ENCODE measurements at regions not wholly inside any gene's neighbourhood (a gene's known extent, or its start where the extent isn't known, plus 50 kb on each side); places are given as distances from the start of the nearest gene placed in this dataset.

GRCh38 chr1:199460933-199461332 is 566.6 kb upstream of the NR5A2 start:
- H3K27me3 Mint-ChIP-seq: peaks cover 4 to 8% of the 10 kb centered on the region in 2 donors
- H3K4me1 ChIP-seq (ENCODE audit: control insufficient read depth in 1 of 2, extremely low read depth in 1 of 2, insufficient read depth in 2 of 2, low read length in 2 of 2): no peaks in the 10 kb centered on the region
- H3K36me3 Mint-ChIP-seq: no peaks in the 10 kb centered on the region
- no peak overlapping the region for H3K27ac ChIP-seq (ENCODE audit: low read length)
- no peaks in the 10 kb centered on the region for H3K4me1 Mint-ChIP-seq
- ATAC-seq (replicated peaks in 1 of 4): no peak
- POLR2A ChIA-PET: no interaction called here
- no peak for DNase-seq
- H3K4me3 ChIP-seq (ENCODE audit: control insufficient read depth in 1 of 2, extremely low read depth in 1 of 2, low read length in 1 of 2): no peak overlapping the region
- H3K9me3 Mint-ChIP-seq: peaks cover 8 to 10% (median 10%) of the 10 kb centered on the region in 3 donors
- WGBS (ENCODE audit: insufficient coverage): no CpG with 5 or more reads among the region's 3 CpGs
- no peak overlapping the region for H3K27ac Mint-ChIP-seq
- no peaks in the 10 kb centered on the region for H3K36me3 ChIP-seq (ENCODE audit: control insufficient read depth in 2 of 2, extremely low read depth in 1 of 2, insufficient read depth in 1 of 2, low read length in 1 of 2)
- no peaks in the 10 kb centered on the region for H3K9me3 ChIP-seq
- no peak overlapping the region for H3K4me3 Mint-ChIP-seq
- H3K27me3 ChIP-seq (replicated peaks in 1 of 2; ENCODE audit: control insufficient read depth in 2 of 2, extremely low read depth in 1 of 2, insufficient read depth in 2 of 2, low read length in 1 of 2): no peaks in the 10 kb centered on the region
- CTCF ChIA-PET: no interaction called here

GRCh38 chr1:199463521-199464127 is 563.9 kb upstream of the NR5A2 start:
- H3K4me3 ChIP-seq (ENCODE audit: control insufficient read depth in 1 of 2, extremely low read depth in 1 of 2, low read length in 1 of 2): no peak overlapping the region
- H3K4me1 ChIP-seq (ENCODE audit: control insufficient read depth in 1 of 2, extremely low read depth in 1 of 2, insufficient read depth in 2 of 2, low read length in 2 of 2): no peaks in the 10 kb centered on the region
- H3K27ac ChIP-seq (ENCODE audit: low read length): no peak overlapping the region
- H3K4me3 Mint-ChIP-seq: no peak overlapping the region
- WGBS (ENCODE audit: insufficient coverage): 82% methylated on average over 1 of the region's 1 CpG
- POLR2A ChIA-PET: no interaction called here
- ATAC-seq (replicated peaks in 1 of 4) (no peak), DNase-seq (peak in 1 of 35 experiments; percentile 16)
- H3K27me3 Mint-ChIP-seq: peaks cover 0 to 8% of the 10 kb centered on the region in 2 donors
- no peaks in the 10 kb centered on the region for H3K9me3 ChIP-seq
- peaks cover 8 to 10% (median 10%) of the 10 kb centered on the region in 3 donors for H3K9me3 Mint-ChIP-seq
- no peaks in the 10 kb centered on the region for H3K27me3 ChIP-seq (replicated peaks in 1 of 2; ENCODE audit: control insufficient read depth in 2 of 2, extremely low read depth in 1 of 2, insufficient read depth in 2 of 2, low read length in 1 of 2)
- no peak overlapping the region for H3K27ac Mint-ChIP-seq
- CTCF ChIA-PET: interaction anchor here in 1 of 2 donors (0.7 to 0.8 kb wide), 3 partner anchors 85 to 1614 kb away, joined by 3 read pairs; no protein-coding TSS in a partner anchor
- no peaks in the 10 kb centered on the region for H3K4me1 Mint-ChIP-seq
- no peaks in the 10 kb centered on the region for H3K36me3 Mint-ChIP-seq
- no peaks in the 10 kb centered on the region for H3K36me3 ChIP-seq (ENCODE audit: control insufficient read depth in 2 of 2, extremely low read depth in 1 of 2, insufficient read depth in 1 of 2, low read length in 1 of 2)

- no peak overlapping the region for H3K27ac ChIP-seq (ENCODE audit: low read length)
- no peaks in the 10 kb centered on the region for H3K27me3 ChIP-seq (replicated peaks in 1 of 2; ENCODE audit: control insufficient read depth in 2 of 2, extremely low read depth in 1 of 2, insufficient read depth in 2 of 2, low read length in 1 of 2)
- peaks cover 0 to 3% of the 10 kb centered on the region in 2 donors for H3K27me3 Mint-ChIP-seq
- no peaks in the 10 kb centered on the region for H3K9me3 ChIP-seq
- WGBS (ENCODE audit: insufficient coverage): 56% methylated on average over 2 of the region's 2 CpGs
- H3K4me1 ChIP-seq (ENCODE audit: control insufficient read depth in 1 of 2, extremely low read depth in 1 of 2, insufficient read depth in 2 of 2, low read length in 2 of 2): no peaks in the 10 kb centered on the region
- H3K27ac Mint-ChIP-seq: no peak overlapping the region
- DNase-seq (no peak), ATAC-seq (replicated peaks in 1 of 4) (no peak)
- POLR2A ChIA-PET: no interaction called here
- H3K9me3 Mint-ChIP-seq: peaks cover 8 to 10% (median 10%) of the 10 kb centered on the region in 3 donors
- CTCF ChIA-PET: interaction anchor here in 1 of 2 donors (0.7 kb wide), 1 partner anchor 13 kb away, joined by 3 read pairs; no protein-coding TSS in a partner anchor
- no peak overlapping the region for H3K4me3 ChIP-seq (ENCODE audit: control insufficient read depth in 1 of 2, extremely low read depth in 1 of 2, low read length in 1 of 2)
- H3K4me3 Mint-ChIP-seq: no peak overlapping the region
- no peaks in the 10 kb centered on the region for H3K36me3 ChIP-seq (ENCODE audit: control insufficient read depth in 2 of 2, extremely low read depth in 1 of 2, insufficient read depth in 1 of 2, low read length in 1 of 2)
- H3K4me1 Mint-ChIP-seq: no peaks in the 10 kb centered on the region
- H3K36me3 Mint-ChIP-seq: no peaks in the 10 kb centered on the region
Measured at GRCh38 chr1:199466961-199467360, 560.5 kb upstream of the NR5A2 start.

GRCh38 chr1:199472018-199472417 is 555.5 kb upstream of the NR5A2 start:
- ChIA-PET POLR2A (no interaction called here), CTCF (no interaction called here)
- Mint-ChIP-seq H3K9me3 (no peaks in the 10 kb centered on the region), H3K27ac (no peak overlapping the region), H3K4me1 (no peaks in the 10 kb centered on the region), H3K36me3 (no peaks in the 10 kb centered on the region), H3K4me3 (no peak overlapping the region), H3K27me3 (peaks cover 2 to 4% of the 10 kb centered on the region in 2 donors)
- H3K36me3 ChIP-seq (ENCODE audit: control insufficient read depth in 2 of 2, extremely low read depth in 1 of 2, insufficient read depth in 1 of 2, low read length in 1 of 2): no peaks in the 10 kb centered on the region
- no peak overlapping the region for H3K27ac ChIP-seq (ENCODE audit: low read length)
- DNase-seq: no peak
- H3K9me3 ChIP-seq: no peaks in the 10 kb centered on the region
- no peaks in the 10 kb centered on the region for H3K4me1 ChIP-seq (ENCODE audit: control insufficient read depth in 1 of 2, extremely low read depth in 1 of 2, insufficient read depth in 2 of 2, low read length in 2 of 2)
- WGBS (ENCODE audit: insufficient coverage): no CpG with 5 or more reads among the region's 2 CpGs
- H3K27me3 ChIP-seq (replicated peaks in 1 of 2; ENCODE audit: control insufficient read depth in 2 of 2, extremely low read depth in 1 of 2, insufficient read depth in 2 of 2, low read length in 1 of 2): no peaks in the 10 kb centered on the region
- H3K4me3 ChIP-seq (ENCODE audit: control insufficient read depth in 1 of 2, extremely low read depth in 1 of 2, low read length in 1 of 2): no peak overlapping the region
- no peak for ATAC-seq (replicated peaks in 1 of 4)

- Mint-ChIP-seq H3K36me3 (no peaks in the 10 kb centered on the region), H3K27me3 (peaks cover 2 to 4% of the 10 kb centered on the region in 2 donors), H3K27ac (no peak overlapping the region), H3K4me3 (no peak overlapping the region), H3K4me1 (no peaks in the 10 kb centered on the region), H3K9me3 (no peaks in the 10 kb centered on the region)
- ATAC-seq (replicated peaks in 1 of 4) (no peak), DNase-seq (no peak)
- no peaks in the 10 kb centered on the region for H3K27me3 ChIP-seq (replicated peaks in 1 of 2; ENCODE audit: control insufficient read depth in 2 of 2, extremely low read depth in 1 of 2, insufficient read depth in 2 of 2, low read length in 1 of 2)
- H3K4me3 ChIP-seq (ENCODE audit: control insufficient read depth in 1 of 2, extremely low read depth in 1 of 2, low read length in 1 of 2): no peak overlapping the region
- H3K36me3 ChIP-seq (ENCODE audit: control insufficient read depth in 2 of 2, extremely low read depth in 1 of 2, insufficient read depth in 1 of 2, low read length in 1 of 2): no peaks in the 10 kb centered on the region
- WGBS (ENCODE audit: insufficient coverage): 75% methylated on average over 2 of the region's 6 CpGs
- H3K9me3 ChIP-seq: no peaks in the 10 kb centered on the region
- no peaks in the 10 kb centered on the region for H3K4me1 ChIP-seq (ENCODE audit: control insufficient read depth in 1 of 2, extremely low read depth in 1 of 2, insufficient read depth in 2 of 2, low read length in 2 of 2)
- H3K27ac ChIP-seq (ENCODE audit: low read length): no peak overlapping the region
- ChIA-PET POLR2A (no interaction called here), CTCF (no interaction called here)
Measured at GRCh38 chr1:199472978-199473377, 554.5 kb upstream of the NR5A2 start.

GRCh38 chr1:199474738-199475137 is 552.8 kb upstream of the NR5A2 start:
- no peaks in the 10 kb centered on the region for H3K4me1 Mint-ChIP-seq
- DNase-seq (no peak), ATAC-seq (replicated peaks in 1 of 4) (no peak)
- no CpG with 5 or more reads among the region's 2 CpGs for WGBS (ENCODE audit: insufficient coverage)
- CTCF ChIA-PET: no interaction called here
- no peaks in the 10 kb centered on the region for H3K4me1 ChIP-seq (ENCODE audit: control insufficient read depth in 1 of 2, extremely low read depth in 1 of 2, insufficient read depth in 2 of 2, low read length in 2 of 2)
- POLR2A ChIA-PET: no interaction called here
- H3K27ac ChIP-seq (ENCODE audit: low read length): no peak overlapping the region
- H3K27ac Mint-ChIP-seq: no peak overlapping the region
- H3K4me3 ChIP-seq (ENCODE audit: control insufficient read depth in 1 of 2, extremely low read depth in 1 of 2, low read length in 1 of 2): no peak overlapping the region
- no peaks in the 10 kb centered on the region for H3K36me3 ChIP-seq (ENCODE audit: control insufficient read depth in 2 of 2, extremely low read depth in 1 of 2, insufficient read depth in 1 of 2, low read length in 1 of 2)
- H3K4me3 Mint-ChIP-seq: no peak overlapping the region
- H3K27me3 Mint-ChIP-seq: peaks cover 2 to 4% of the 10 kb centered on the region in 2 donors
- no peaks in the 10 kb centered on the region for H3K9me3 ChIP-seq
- H3K9me3 Mint-ChIP-seq: no peaks in the 10 kb centered on the region
- no peaks in the 10 kb centered on the region for H3K27me3 ChIP-seq (replicated peaks in 1 of 2; ENCODE audit: control insufficient read depth in 2 of 2, extremely low read depth in 1 of 2, insufficient read depth in 2 of 2, low read length in 1 of 2)
- H3K36me3 Mint-ChIP-seq: no peaks in the 10 kb centered on the region

GRCh38 chr1:199482426-199482825 is 545.1 kb upstream of the NR5A2 start:
- Mint-ChIP-seq H3K36me3 (no peaks in the 10 kb centered on the region), H3K9me3 (no peaks in the 10 kb centered on the region)
- WGBS (ENCODE audit: insufficient coverage): 100% methylated on average over 2 of the region's 4 CpGs

More at GRCh38 chr1:199482426-199482825, 545.1 kb upstream of the NR5A2 start:
- ATAC-seq (replicated peaks in 1 of 4) (no peak), DNase-seq (no peak)
- peaks cover 0 to 3% of the 10 kb centered on the region in 2 donors for H3K27me3 Mint-ChIP-seq
- CTCF ChIA-PET: no interaction called here
- no peak overlapping the region for H3K4me3 Mint-ChIP-seq
- H3K4me1 Mint-ChIP-seq: no peaks in the 10 kb centered on the region
- H3K27ac Mint-ChIP-seq: no peak overlapping the region
- H3K9me3 ChIP-seq: no peaks in the 10 kb centered on the region
- H3K4me1 ChIP-seq (ENCODE audit: control insufficient read depth in 1 of 2, extremely low read depth in 1 of 2, insufficient read depth in 2 of 2, low read length in 2 of 2): no peaks in the 10 kb centered on the region
- H3K36me3 ChIP-seq (ENCODE audit: control insufficient read depth in 2 of 2, extremely low read depth in 1 of 2, insufficient read depth in 1 of 2, low read length in 1 of 2): no peaks in the 10 kb centered on the region
- POLR2A ChIA-PET: no interaction called here
- H3K27ac ChIP-seq (ENCODE audit: low read length): no peak overlapping the region
- no peaks in the 10 kb centered on the region for H3K27me3 ChIP-seq (replicated peaks in 1 of 2; ENCODE audit: control insufficient read depth in 2 of 2, extremely low read depth in 1 of 2, insufficient read depth in 2 of 2, low read length in 1 of 2)
- H3K4me3 ChIP-seq (ENCODE audit: control insufficient read depth in 1 of 2, extremely low read depth in 1 of 2, low read length in 1 of 2): no peak overlapping the region
